Dendritic cell treated with granulocyte-macrophage colony-stimulating factor and Interleukin-4, amounts not matched to agents 40 ng/mL and 50 ng/mL, for 4 days (primary cell): ENCODE measurements at regions not wholly inside any gene's neighbourhood (a gene's known extent, or its start where the extent isn't known, plus 50 kb on each side); places are given as distances from the start of the nearest gene placed in this dataset.

Experiments used
- H3K27ac Mint-ChIP-seq: one replicate; pipeline ENCODE4 v1.8.0; 2022; ENCODE audit warnings: mild to moderate bottlenecking, mixed read lengths
- H3K27me3 Mint-ChIP-seq: one replicate; pipeline ENCODE4 v1.8.0; 2022; ENCODE audit warnings: mild to moderate bottlenecking, mixed read lengths
- H3K36me3 Mint-ChIP-seq: one replicate; pipeline ENCODE4 v1.8.0; 2022; ENCODE audit warnings: low read depth, mixed read lengths
- H3K4me1 Mint-ChIP-seq: one replicate; pipeline ENCODE4 v1.8.0; 2022; ENCODE audit warnings: low read depth, mixed read lengths
- H3K4me3 Mint-ChIP-seq: one replicate; pipeline ENCODE4 v1.8.0; 2022; ENCODE audit warnings: mild to moderate bottlenecking, moderate library complexity, mixed read lengths
- H3K9me3 Mint-ChIP-seq: one replicate; pipeline ENCODE4 v1.8.0; 2022; ENCODE audit warnings: mixed read lengths
- intact Hi-C: fragments of 100-400 bp; cut with micrococcal nuclease; formaldehyde crosslinking; loops from one replicate; pipeline ENCODE4 v1.15.0; 2022

DNA sequence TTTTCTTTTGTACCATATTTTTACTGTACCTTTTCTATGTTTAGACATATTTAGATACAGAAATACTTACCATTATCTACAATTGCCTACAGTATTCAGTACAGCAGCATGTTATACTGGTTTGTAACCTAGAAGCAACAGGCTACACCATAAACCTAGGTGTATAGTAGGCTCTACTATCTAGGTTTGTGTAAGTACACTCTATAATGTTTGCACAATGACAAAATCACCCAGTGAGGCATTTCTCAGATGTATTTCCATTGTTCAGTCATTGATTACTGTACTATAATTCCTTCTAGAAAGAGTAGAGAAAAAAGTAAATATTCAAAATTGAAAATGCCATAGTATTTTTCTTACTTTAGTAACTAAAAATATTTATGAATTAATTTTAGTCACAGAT lies 490.1 kb upstream of the REG3G start:
- no peak overlapping the region for H3K27ac Mint-ChIP-seq
- no peaks in the 10 kb centered on the region for H3K27me3 Mint-ChIP-seq
- intact Hi-C loops: no loop called here
- no peaks in the 10 kb centered on the region for H3K36me3 Mint-ChIP-seq
- H3K9me3 Mint-ChIP-seq: peaks cover 9% of the 10 kb centered on the region
- no peaks in the 10 kb centered on the region for H3K4me1 Mint-ChIP-seq
- H3K4me3 Mint-ChIP-seq: no peak overlapping the region

DNA sequence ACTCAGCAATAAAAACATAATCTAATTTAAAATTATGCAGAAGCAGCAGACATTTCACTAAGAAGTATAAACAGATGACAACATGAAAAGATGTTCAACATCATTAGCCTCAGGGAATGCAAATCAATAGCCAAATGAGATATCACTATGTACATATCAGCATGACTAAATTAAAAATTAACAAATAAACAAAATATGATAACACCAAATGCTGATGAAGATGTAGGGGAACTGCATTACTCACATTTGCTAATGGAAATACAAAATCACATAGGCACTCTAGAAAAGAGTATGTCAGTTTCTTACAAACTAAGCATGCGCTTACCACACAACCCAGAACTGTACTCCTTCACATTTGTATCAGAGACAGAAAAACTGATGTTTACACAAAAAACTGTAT lies 487.2 kb upstream of the REG3G start:
- Mint-ChIP-seq H3K4me1 (no peaks in the 10 kb centered on the region), H3K27ac (no peak overlapping the region), H3K9me3 (peaks cover 22% of the 10 kb centered on the region), H3K36me3 (no peaks in the 10 kb centered on the region), H3K4me3 (no peak overlapping the region), H3K27me3 (no peaks in the 10 kb centered on the region)
- intact Hi-C loops: no loop called here

- Mint-ChIP-seq H3K4me3 (no peak overlapping the region), H3K9me3 (peaks cover 22% of the 10 kb centered on the region), H3K4me1 (no peaks in the 10 kb centered on the region), H3K36me3 (no peaks in the 10 kb centered on the region), H3K27me3 (no peaks in the 10 kb centered on the region), H3K27ac (no peak overlapping the region)
- intact Hi-C loops: no loop called here
These were observed 485.2 kb upstream of the REG3G start for GRCh38 chr2:78540255-78540654.

DNA sequence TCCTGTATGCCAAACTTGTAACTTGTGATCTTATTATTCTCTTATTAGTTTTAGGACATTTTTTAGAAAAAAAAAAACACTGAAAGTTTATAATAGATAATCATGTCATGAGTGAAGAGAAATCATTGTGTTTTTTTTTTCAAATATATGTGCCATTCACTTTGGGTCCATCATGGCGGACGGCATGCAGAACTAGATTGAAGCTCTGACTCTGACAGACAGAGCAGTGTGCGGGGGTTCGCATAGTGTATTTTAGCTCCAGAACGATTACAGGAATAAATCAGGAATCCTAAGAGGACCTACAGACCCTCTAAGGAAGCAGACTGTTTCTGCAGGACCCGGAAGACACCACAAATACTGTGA lies 484.4 kb upstream of the REG3G start:
- Mint-ChIP-seq H3K9me3 (peaks cover 22% of the 10 kb centered on the region), H3K36me3 (no peaks in the 10 kb centered on the region), H3K27ac (no peak overlapping the region), H3K27me3 (no peaks in the 10 kb centered on the region), H3K4me1 (no peaks in the 10 kb centered on the region), H3K4me3 (no peak overlapping the region)
- intact Hi-C loops: no loop called here

DNA sequence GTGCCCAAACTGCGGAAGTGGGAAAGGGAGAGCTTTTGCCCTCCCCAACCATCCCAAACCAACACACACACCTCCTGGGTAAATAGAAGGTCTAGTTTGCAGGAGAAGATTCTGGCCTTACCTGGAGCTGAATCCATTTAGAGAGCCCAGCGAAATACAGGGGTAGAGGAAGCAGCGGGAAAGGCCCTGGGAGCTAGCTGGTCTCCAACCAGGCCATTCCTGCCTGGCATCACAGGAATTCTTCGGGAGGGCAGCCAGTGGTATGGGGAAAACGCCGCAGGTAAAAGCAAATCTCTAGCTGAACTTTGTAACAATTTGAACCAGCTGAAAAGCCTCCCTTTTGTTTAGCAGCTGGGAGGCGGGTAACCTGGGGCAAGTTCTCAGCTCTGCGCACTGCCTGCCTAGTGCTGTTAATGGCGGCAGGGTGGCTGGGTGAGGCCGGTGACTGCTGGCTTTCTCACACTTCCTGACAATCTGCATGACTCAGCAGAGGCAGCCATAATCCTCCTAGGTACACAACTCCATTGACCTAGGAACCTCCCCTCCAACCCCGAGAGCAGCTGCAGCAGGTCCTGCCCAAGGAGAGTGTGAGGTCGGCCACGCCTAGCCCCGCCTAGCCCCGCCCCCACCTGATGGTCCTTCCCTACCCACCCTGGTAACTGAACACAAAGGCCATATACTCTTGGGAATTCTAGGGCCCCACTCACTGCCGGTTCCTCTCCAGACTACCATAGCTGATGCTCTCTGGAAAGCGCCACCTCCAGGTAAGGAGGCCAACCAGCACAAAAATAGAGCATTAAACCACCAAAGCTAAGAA lies 483.8 kb upstream of the REG3G start:
- H3K4me1 Mint-ChIP-seq: no peaks in the 10 kb centered on the region
- peaks cover 20% of the 10 kb centered on the region for H3K9me3 Mint-ChIP-seq
- no peaks in the 10 kb centered on the region for H3K36me3 Mint-ChIP-seq
- no peaks in the 10 kb centered on the region for H3K27me3 Mint-ChIP-seq
- H3K27ac Mint-ChIP-seq: no peak overlapping the region
- no peak overlapping the region for H3K4me3 Mint-ChIP-seq
- intact Hi-C loops: no loop called here

DNA sequence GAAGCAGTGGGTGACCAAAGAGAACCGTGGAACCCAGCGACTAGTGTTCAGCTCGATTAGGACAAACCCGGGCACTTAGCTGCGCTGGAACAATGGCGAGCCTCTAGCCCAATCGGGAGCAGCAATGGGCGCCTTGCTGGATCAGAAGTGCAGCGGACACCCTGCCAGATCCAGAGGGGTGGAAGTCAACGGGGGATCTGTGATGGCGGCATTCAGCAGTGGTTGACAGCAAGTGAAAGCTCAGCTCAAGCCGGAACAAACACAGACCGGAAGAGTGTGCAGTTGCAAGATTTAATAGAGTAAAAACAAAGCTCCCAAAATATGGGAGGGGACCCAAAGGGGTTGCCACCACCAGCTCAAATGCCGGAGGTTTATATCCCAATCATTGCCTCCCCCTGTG lies 478.7 kb upstream of the REG3G start:
- Mint-ChIP-seq H3K27me3 (no peaks in the 10 kb centered on the region), H3K27ac (no peak overlapping the region), H3K4me3 (no peak overlapping the region), H3K9me3 (peaks cover 28% of the 10 kb centered on the region), H3K36me3 (no peaks in the 10 kb centered on the region), H3K4me1 (no peaks in the 10 kb centered on the region)
- intact Hi-C loops: no loop called here

DNA sequence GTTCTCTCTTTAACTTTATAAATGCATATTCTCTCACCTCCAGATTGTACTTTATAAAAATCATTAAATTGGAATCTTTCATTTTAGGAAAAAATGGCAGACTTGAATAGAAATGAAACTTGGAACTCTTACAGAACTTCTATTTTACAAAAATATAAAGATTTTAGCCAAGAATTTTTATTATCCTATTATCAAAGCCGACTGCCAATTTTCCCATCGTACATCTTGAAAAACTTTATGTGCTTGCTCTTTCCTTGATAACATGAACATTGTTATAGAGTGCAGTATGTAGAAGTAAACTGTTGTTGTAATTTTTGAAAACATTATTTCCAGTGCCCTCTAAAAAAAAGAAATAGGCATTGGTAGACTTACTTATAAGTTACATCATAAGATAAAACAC lies 475.7 kb upstream of the REG3G start:
- H3K4me1 Mint-ChIP-seq: no peaks in the 10 kb centered on the region
- no peaks in the 10 kb centered on the region for H3K36me3 Mint-ChIP-seq
- no peak overlapping the region for H3K27ac Mint-ChIP-seq
- H3K27me3 Mint-ChIP-seq: no peaks in the 10 kb centered on the region
- H3K4me3 Mint-ChIP-seq: no peak overlapping the region
- intact Hi-C loops: no loop called here
- H3K9me3 Mint-ChIP-seq: peaks cover 17% of the 10 kb centered on the region

DNA sequence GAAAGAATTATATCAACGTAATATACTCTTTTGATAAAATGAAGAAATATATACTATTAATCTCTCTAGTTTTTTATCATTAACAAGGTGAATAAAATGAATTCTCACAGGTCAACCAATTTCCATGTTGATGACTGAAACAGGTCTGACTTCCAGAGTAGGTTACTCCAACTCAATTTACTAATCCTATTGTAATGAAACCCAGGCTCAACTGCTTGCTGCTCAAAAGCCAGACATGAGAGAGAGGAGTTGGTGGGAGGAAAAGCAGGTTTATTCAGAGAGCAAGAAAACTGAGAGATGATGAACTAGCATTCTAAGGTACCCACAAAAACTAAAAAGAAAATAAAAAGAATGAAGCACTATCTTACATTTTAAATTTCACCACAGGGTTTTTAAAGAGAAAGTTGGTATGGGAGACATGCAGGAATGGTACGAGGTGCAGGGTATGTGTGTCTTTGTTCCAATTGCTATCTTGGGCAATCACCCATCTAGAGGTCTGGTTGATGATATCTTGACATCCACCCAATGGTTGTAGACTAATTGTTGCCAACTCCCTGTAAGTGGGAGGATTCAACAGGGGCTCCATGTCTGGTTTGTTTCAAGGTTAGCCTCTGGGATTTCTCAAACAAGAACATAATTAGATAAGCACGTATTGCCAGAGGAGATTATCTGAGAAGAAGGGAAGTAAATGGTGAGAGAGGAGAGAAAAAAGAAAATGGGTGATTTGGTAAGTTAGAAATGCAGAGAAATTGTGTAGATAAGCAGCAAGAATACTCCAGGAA lies 471.4 kb upstream of the REG3G start:
- H3K27ac Mint-ChIP-seq: no peak overlapping the region
- H3K36me3 Mint-ChIP-seq: no peaks in the 10 kb centered on the region
- no peak overlapping the region for H3K4me3 Mint-ChIP-seq
- H3K9me3 Mint-ChIP-seq: peaks cover 20% of the 10 kb centered on the region
- H3K27me3 Mint-ChIP-seq: no peaks in the 10 kb centered on the region
- no peaks in the 10 kb centered on the region for H3K4me1 Mint-ChIP-seq
- intact Hi-C loops: no loop called here

- Mint-ChIP-seq H3K27ac (no peak overlapping the region), H3K4me1 (no peaks in the 10 kb centered on the region), H3K4me3 (no peak overlapping the region), H3K36me3 (no peaks in the 10 kb centered on the region), H3K9me3 (no peaks in the 10 kb centered on the region), H3K27me3 (no peaks in the 10 kb centered on the region)
- intact Hi-C loops: no loop called here
These were observed 463.6 kb upstream of the REG3G start for GRCh38 chr2:78561876-78562275.

- Mint-ChIP-seq H3K27ac (no peak overlapping the region), H3K9me3 (no peaks in the 10 kb centered on the region), H3K4me1 (no peaks in the 10 kb centered on the region), H3K36me3 (no peaks in the 10 kb centered on the region), H3K4me3 (no peak overlapping the region), H3K27me3 (no peaks in the 10 kb centered on the region)
- intact Hi-C loops: no loop called here
These were observed 460.8 kb upstream of the REG3G start for GRCh38 chr2:78564666-78565065.

DNA sequence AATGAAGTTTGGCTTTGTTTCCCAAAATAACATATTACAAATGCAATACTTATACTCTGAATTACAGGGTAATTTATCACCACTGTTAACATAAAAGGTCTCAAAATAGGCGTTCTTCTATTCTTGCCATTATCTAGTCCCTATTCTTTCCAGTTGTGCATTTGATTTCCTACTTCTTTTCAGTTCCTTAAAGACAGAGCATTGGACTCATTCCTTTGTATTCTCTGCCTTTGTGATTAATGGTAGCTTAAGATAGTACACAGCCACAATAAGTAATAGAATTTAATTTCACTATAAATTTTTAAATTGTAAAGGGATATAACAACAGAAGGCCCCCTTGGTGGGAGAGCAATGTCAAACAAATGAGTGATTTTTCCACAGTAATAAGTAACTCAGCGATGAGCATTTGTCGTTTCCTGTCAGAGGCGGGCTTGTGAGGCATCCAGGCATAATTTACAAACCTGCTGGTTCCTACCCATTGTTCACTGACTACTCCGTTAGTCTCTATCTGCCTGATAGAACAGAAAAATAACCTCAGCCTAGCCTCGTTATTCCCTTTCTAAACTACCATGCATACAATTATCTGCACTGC lies 456.6 kb upstream of the REG3G start:
- Mint-ChIP-seq H3K9me3 (no peaks in the 10 kb centered on the region), H3K4me1 (no peaks in the 10 kb centered on the region), H3K27me3 (no peaks in the 10 kb centered on the region), H3K4me3 (no peak overlapping the region), H3K27ac (no peak overlapping the region), H3K36me3 (no peaks in the 10 kb centered on the region)
- intact Hi-C loops: no loop called here

DNA sequence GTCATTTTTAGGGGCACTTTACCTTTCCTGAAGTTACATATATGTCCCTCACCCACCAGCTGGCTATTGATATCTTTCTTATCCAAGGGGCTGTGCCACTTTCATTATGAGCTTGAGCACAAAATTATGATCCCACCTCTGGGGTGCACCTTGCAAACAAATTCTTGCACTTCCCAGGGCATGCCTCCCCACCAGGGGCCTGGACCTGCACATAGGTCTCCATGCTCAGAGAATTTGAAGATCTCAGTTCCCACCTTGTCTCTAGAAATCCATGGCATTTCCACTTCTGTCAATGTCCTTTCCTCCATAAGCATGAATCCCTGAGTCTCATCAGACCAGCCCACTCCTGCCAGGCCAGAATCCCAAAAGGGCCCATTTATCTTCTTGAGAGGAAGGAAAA lies 449.1 kb upstream of the REG3G start:
- intact Hi-C loops: no loop called here
- no peaks in the 10 kb centered on the region for H3K9me3 Mint-ChIP-seq
- H3K4me3 Mint-ChIP-seq: no peak overlapping the region
- H3K27me3 Mint-ChIP-seq: no peaks in the 10 kb centered on the region
- no peak overlapping the region for H3K27ac Mint-ChIP-seq
- no peaks in the 10 kb centered on the region for H3K4me1 Mint-ChIP-seq
- H3K36me3 Mint-ChIP-seq: no peaks in the 10 kb centered on the region

GRCh38 chr2:78585871-78586270 lies 439.6 kb upstream of the REG3G start:
- H3K36me3 Mint-ChIP-seq: no peaks in the 10 kb centered on the region
- H3K9me3 Mint-ChIP-seq: no peaks in the 10 kb centered on the region
- no peaks in the 10 kb centered on the region for H3K27me3 Mint-ChIP-seq
- intact Hi-C loops: no loop called here
- no peaks in the 10 kb centered on the region for H3K4me1 Mint-ChIP-seq
- no peak overlapping the region for H3K27ac Mint-ChIP-seq
- H3K4me3 Mint-ChIP-seq: no peak overlapping the region

DNA sequence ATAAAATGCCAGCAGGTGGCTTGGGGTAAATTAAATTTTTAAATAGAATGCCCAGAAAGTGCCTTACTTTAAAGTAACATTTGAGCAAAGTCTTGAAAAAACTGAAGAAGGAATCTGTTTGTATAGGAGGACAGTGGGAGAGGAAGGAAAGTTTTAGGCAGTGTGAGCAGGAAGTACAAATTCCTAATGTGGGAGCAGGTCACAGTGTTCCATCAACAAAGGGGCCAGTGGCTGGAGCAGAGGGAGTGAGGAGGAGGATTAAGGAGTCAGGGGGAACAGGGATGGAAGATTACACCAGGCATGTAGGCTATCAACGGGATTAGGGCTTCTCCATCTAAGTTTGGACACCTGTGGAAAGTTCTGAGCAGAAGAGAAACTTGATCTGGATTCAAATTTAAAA lies 439.2 kb upstream of the REG3G start:
- Mint-ChIP-seq H3K4me1 (no peaks in the 10 kb centered on the region), H3K36me3 (no peaks in the 10 kb centered on the region), H3K27me3 (no peaks in the 10 kb centered on the region), H3K4me3 (no peak overlapping the region), H3K27ac (no peak overlapping the region), H3K9me3 (no peaks in the 10 kb centered on the region)
- intact Hi-C loops: no loop called here
